PC-3 (cell line): ENCODE measurements at regions not wholly inside any gene's neighbourhood (a gene's known extent, or its start where the extent isn't known, plus 50 kb on each side); places are given as distances from the start of the nearest gene placed in this dataset.

Source experiments
- ATAC-seq: fragments of 200-7000 bp; cut with Tn5 transposase; 2 replicates; pipeline ENCODE4 v1.9.1; 2020; ENCODE audit warnings: mild to moderate bottlenecking, moderate library complexity
- BruUV-seq: library from RNA; stranded (reverse); fragments of 400-500 nt; replicated peaks from 2 replicates; lab custom pipeline; 2021; lab: Mats Ljungman, UMichigan
- CTCF ChIA-PET: fragments of 300-600 bp; sonication (Branson Sonifier 250); formaldehyde crosslinking; loops from one replicate; lab custom pipeline; 2022; ENCODE audit warnings: antibody characterized with exemption; lab: Charles Lee
- POLR2A ChIA-PET: fragments of 300-600 bp; sonication (Branson Sonifier 250); formaldehyde crosslinking; loops from one replicate; lab custom pipeline; 2022; ENCODE audit warnings: antibody characterized with exemption; ENCODE audit not compliant: unreplicated experiment; lab: Charles Lee
- DNase-seq: peaks from one replicate; pipeline ENCODE4 v3.0.0-alpha.2; 2015
- H2AFZ ChIP-seq: fragments of 300-600 bp; sonication (generic); 2 replicates; pipeline ENCODE4 v1.6.0; 2016; ENCODE audit warnings: antibody characterized with exemption, low read length
- H3F3A ChIP-seq: fragments of 300-600 bp; sonication (generic); one replicate; pipeline ENCODE4 v1.6.0; 2017; ENCODE audit warnings: antibody characterized with exemption, low read length, control low read depth, mild to moderate bottlenecking; ENCODE audit not compliant: unreplicated experiment
- H3K27ac ChIP-seq: fragments of 300-600 bp; sonication (generic); 2 replicates; pipeline ENCODE4 v1.5.1; 2016; ENCODE audit warnings: mild to moderate bottlenecking, low read length
- H3K27me3 ChIP-seq: fragments of 300-600 bp; sonication (generic); 2 replicates; pipeline ENCODE4 v1.6.1; 2016; ENCODE audit warnings: low read length, mixed read lengths
- H3K36me3 ChIP-seq: fragments of 300-600 bp; sonication (generic); 2 replicates; pipeline ENCODE4 v1.6.1; 2016; ENCODE audit warnings: low read depth, mixed run types, low read length, mixed read lengths
- H3K4me1 ChIP-seq: fragments of 300-600 bp; sonication (generic); 2 replicates; pipeline ENCODE4 v1.5.1; 2016; ENCODE audit warnings: low read length; ENCODE audit not compliant: insufficient read depth
- H3K4me2 ChIP-seq: fragments of 300-600 bp; sonication (generic); 2 replicates; pipeline ENCODE4 v1.6.0; 2016; ENCODE audit warnings: low read length
- H3K4me3 ChIP-seq: fragments of 300-600 bp; sonication (generic); 2 replicates; pipeline ENCODE4 v1.5.1; 2016; ENCODE audit warnings: mild to moderate bottlenecking, low read length, mixed read lengths
- H3K79me2 ChIP-seq: fragments of 300-600 bp; sonication (generic); 2 replicates; pipeline ENCODE4 v1.6.1; 2017; ENCODE audit warnings: low read length, mixed read lengths
- H3K9ac ChIP-seq: fragments of 300-600 bp; sonication (generic); 2 replicates; pipeline ENCODE4 v1.6.0; 2016; ENCODE audit warnings: mild to moderate bottlenecking, low read length
- H3K9me2 ChIP-seq: fragments of 300-600 bp; sonication (generic); replicated peaks from 2 replicates; pipeline ENCODE4 v1.6.1; 2016; ENCODE audit warnings: mixed run types, low read length, mixed read lengths
- H3K9me3 ChIP-seq: fragments of 300-600 bp; sonication (generic); 2 replicates; pipeline ENCODE4 v1.6.1; 2016; ENCODE audit warnings: low read length, mixed read lengths
- H4K20me1 ChIP-seq: fragments of 300-600 bp; sonication (generic); 2 replicates; pipeline ENCODE4 v1.6.1; 2016; ENCODE audit warnings: low read length, mixed read lengths
- CTCF ChIP-seq: fragments of 300-600 bp; sonication (generic); conservative IDR thresholded peaks from 2 replicates; pipeline ENCODE4 v1.5.1; 2017; ENCODE audit warnings: antibody characterized with exemption, low read depth, mild to moderate bottlenecking, low read length
- EZH2 ChIP-seq: fragments of 300-600 bp; sonication (generic); IDR thresholded peaks from one replicate; pipeline ENCODE4 v1.6.1; 2017; ENCODE audit warnings: antibody characterized with exemption, mild to moderate bottlenecking, low read length; ENCODE audit not compliant: unreplicated experiment
- EZH2phosphoT487 ChIP-seq: fragments of 300-600 bp; sonication (generic); IDR thresholded peaks from 2 replicates; pipeline ENCODE4 v1.6.1; 2018; ENCODE audit warnings: mild to moderate bottlenecking, antibody characterized with exemption, low read length, borderline replicate concordance
- intact Hi-C: fragments of 100-400 bp; cut with micrococcal nuclease; formaldehyde crosslinking; loops from 2 replicates; pipeline ENCODE4 v1.9.0; 2023

- ChIA-PET CTCF (no interaction called here), POLR2A (no interaction called here)
- H2AFZ ChIP-seq: no peak overlapping the region
- no peaks in the 10 kb centered on the region for H3K79me2 ChIP-seq
- H3K27me3 ChIP-seq: no peaks in the 10 kb centered on the region
- no peak overlapping the region for H3K4me3 ChIP-seq
- H3K4me1 ChIP-seq: no peaks in the 10 kb centered on the region
- no peaks in the 10 kb centered on the region for H3K36me3 ChIP-seq
- ATAC-seq (no peak), DNase-seq (no peak)
- BruUV-seq: no TSS peak
- no peaks in the 10 kb centered on the region for H3K9me2 ChIP-seq
- H4K20me1 ChIP-seq: no peaks in the 10 kb centered on the region
- H3K9me3 ChIP-seq: no peaks in the 10 kb centered on the region
- no peak overlapping the region for H3K9ac ChIP-seq
- no peaks in the 10 kb centered on the region for H3F3A ChIP-seq
- no peak overlapping the region for H3K4me2 ChIP-seq
- intact Hi-C loops: no loop called here
- H3K27ac ChIP-seq: no peak overlapping the region
- TF ChIP-seq EZH2phosphoT487: no peak
- TF ChIP-seq EZH2: no peak
- no peak for TF ChIP-seq CTCF
These were observed 900.0 kb downstream of the LUZP2 start for GRCh38 chr11:25396847-25397246.

DNA sequence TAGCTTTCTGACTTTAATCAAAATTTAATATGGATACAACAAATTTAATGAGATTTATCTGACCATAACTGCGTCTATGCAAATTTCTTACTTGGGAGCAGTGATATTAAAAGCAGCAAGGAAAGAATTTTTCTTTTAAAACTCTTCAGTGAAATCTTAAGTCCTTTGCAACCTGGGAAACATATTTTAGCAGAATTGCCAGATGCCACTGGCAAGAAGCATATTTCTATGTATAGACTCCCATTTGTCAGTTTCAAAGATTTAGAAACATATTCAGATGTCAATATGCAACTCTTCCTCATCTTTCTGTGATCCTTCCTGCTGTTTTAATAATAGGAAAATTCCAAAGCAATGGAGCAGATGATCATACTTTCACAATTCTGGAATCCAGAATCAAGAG is 911.3 kb downstream of the LUZP2 start:
- no peaks in the 10 kb centered on the region for H3K9me2 ChIP-seq
- H3K36me3 ChIP-seq: no peaks in the 10 kb centered on the region
- ATAC-seq (no peak), DNase-seq (no peak)
- no peaks in the 10 kb centered on the region for H3F3A ChIP-seq
- no TSS peak for BruUV-seq
- no peaks in the 10 kb centered on the region for H3K27me3 ChIP-seq
- ChIA-PET CTCF (no interaction called here), POLR2A (no interaction called here)
- H4K20me1 ChIP-seq: no peaks in the 10 kb centered on the region
- H2AFZ ChIP-seq: no peak overlapping the region
- H3K79me2 ChIP-seq: no peaks in the 10 kb centered on the region
- no peak overlapping the region for H3K9ac ChIP-seq
- H3K4me3 ChIP-seq: no peak overlapping the region
- no peak overlapping the region for H3K27ac ChIP-seq
- no peaks in the 10 kb centered on the region for H3K9me3 ChIP-seq
- H3K4me2 ChIP-seq: no peak overlapping the region
- H3K4me1 ChIP-seq: no peaks in the 10 kb centered on the region
- intact Hi-C loops: no loop called here
- TF ChIP-seq EZH2 (no peak), EZH2phosphoT487 (no peak), CTCF (no peak)

GRCh38 chr11:25415793-25416192 is 916.1 kb upstream of the ANO3 start:
- Histone ChIP-seq H3K79me2 (no peaks in the 10 kb centered on the region), H3K9ac (no peak overlapping the region), H3K27me3 (no peaks in the 10 kb centered on the region), H3K36me3 (no peaks in the 10 kb centered on the region), H3F3A (no peaks in the 10 kb centered on the region), H3K9me3 (no peaks in the 10 kb centered on the region), H3K4me2 (no peak overlapping the region), H2AFZ (no peak overlapping the region), H4K20me1 (no peaks in the 10 kb centered on the region), H3K4me1 (no peaks in the 10 kb centered on the region), H3K4me3 (no peak overlapping the region), H3K9me2 (no peaks in the 10 kb centered on the region), H3K27ac (no peak overlapping the region)
- no TSS peak for BruUV-seq
- intact Hi-C loops: no loop called here
- ATAC-seq (no peak), DNase-seq (no peak)
- ChIA-PET CTCF (no interaction called here), POLR2A (no interaction called here)
- TF ChIP-seq EZH2 (no peak), EZH2phosphoT487 (no peak), CTCF (no peak)
